BJ (cell line): ENCODE measurements at regions not wholly inside any gene's neighbourhood (a gene's known extent, or its start where the extent isn't known, plus 50 kb on each side); places are given as distances from the start of the nearest gene placed in this dataset.

Source experiments
- CTCF ChIA-PET: fragments of 350-600 bp; formaldehyde crosslinking; extraction: SDS; loops from one replicate; lab custom pipeline; 2021; ENCODE audit warnings: antibody characterized with exemption, inconsistent platforms; lab: Yijun Ruan, JAX
- POLR2A ChIA-PET: fragments of 300-600 bp; sonication (Branson Sonifier 250); formaldehyde crosslinking; extraction: SDS; loops from one replicate; lab custom pipeline; 2021; ENCODE audit warnings: antibody characterized with exemption; lab: Charles Lee
- DNase-seq: peaks from one replicate; pipeline ENCODE4 v3.0.0-alpha.2; 2011; ENCODE audit warnings: low read depth
- H3K27me3 ChIP-seq: 2 replicates; pipeline ENCODE4 v1.6.0; 2011; ENCODE audit warnings: low read length; ENCODE audit not compliant: control insufficient read depth, insufficient read depth
- H3K36me3 ChIP-seq: 2 replicates; pipeline ENCODE4 v1.5.1; 2011; ENCODE audit warnings: low read length; ENCODE audit not compliant: control insufficient read depth, insufficient read depth
- H3K4me3 ChIP-seq: 2 replicates; pipeline ENCODE4 v1.5.1; 2011; ENCODE audit warnings: low read depth, mild to moderate bottlenecking, control low read depth, low read length
- CTCF ChIP-seq: IDR thresholded peaks from 2 replicates; pipeline ENCODE4 v1.5.1; 2011; ENCODE audit warnings: low read depth, mild to moderate bottlenecking, control low read depth, inconsistent platforms, low read length, moderate library complexity; ENCODE audit not compliant: insufficient read depth

GRCh38 chr9:17938035-17938655, 359.3 kb downstream of the SH3GL2 start:
- ChIA-PET CTCF (no interaction called here), POLR2A (no interaction called here)
- H3K27me3 ChIP-seq: no peaks in the 10 kb centered on the region; the same call in 1 of the 2 replicates
- H3K36me3 ChIP-seq: no peaks in the 10 kb centered on the region
- H3K4me3 ChIP-seq: no peak overlapping the region
- no peak for TF ChIP-seq CTCF
- DNase-seq: no peak

- Histone ChIP-seq H3K27me3 (no peaks in the 10 kb centered on the region; the same call in 1 of the 2 replicates), H3K4me3 (no peak overlapping the region), H3K36me3 (no peaks in the 10 kb centered on the region)
- DNase-seq: no peak
- ChIA-PET CTCF (interaction anchor here (1.6 kb wide), 1 partner anchor 14 kb away, joined by 4 read pairs; no protein-coding TSS in a partner anchor), POLR2A (no interaction called here)
- TF ChIP-seq CTCF: no peak
Observed at GRCh38 chr9:17942498-17942897, 363.6 kb downstream of the SH3GL2 start.

GRCh38 chr9:17955409-17955808, 376.5 kb downstream of the SH3GL2 start:
- no peaks in the 10 kb centered on the region for H3K27me3 ChIP-seq
- no peak for TF ChIP-seq CTCF
- no peaks in the 10 kb centered on the region for H3K36me3 ChIP-seq
- H3K4me3 ChIP-seq: no peak overlapping the region
- ChIA-PET POLR2A (no interaction called here), CTCF (no interaction called here)
- DNase-seq: no peak

- no peak for TF ChIP-seq CTCF
- no peaks in the 10 kb centered on the region for H3K36me3 ChIP-seq
- H3K27me3 ChIP-seq: no peaks in the 10 kb centered on the region
- ChIA-PET CTCF (no interaction called here), POLR2A (no interaction called here)
- no peak overlapping the region for H3K4me3 ChIP-seq
- no peak for DNase-seq
Observed at GRCh38 chr9:17958363-17958762, 379.5 kb downstream of the SH3GL2 start.

GRCh38 chr9:17962747-17963146, 383.9 kb downstream of the SH3GL2 start:
- ChIA-PET POLR2A (interaction anchor here (0.6 kb wide), 1 partner anchor 11 kb away, joined by 9 read pairs; no protein-coding TSS in a partner anchor), CTCF (no interaction called here)
- Histone ChIP-seq H3K4me3 (no peak overlapping the region), H3K27me3 (no peaks in the 10 kb centered on the region), H3K36me3 (no peaks in the 10 kb centered on the region)
- no peak for TF ChIP-seq CTCF
- DNase-seq: no peak
